ENCODE measurements at regions not wholly inside any gene's neighbourhood (a gene's known extent, or its start where the extent isn't known, plus 50 kb on each side); places are given as distances from the start of the nearest gene placed in this dataset.

DNA sequence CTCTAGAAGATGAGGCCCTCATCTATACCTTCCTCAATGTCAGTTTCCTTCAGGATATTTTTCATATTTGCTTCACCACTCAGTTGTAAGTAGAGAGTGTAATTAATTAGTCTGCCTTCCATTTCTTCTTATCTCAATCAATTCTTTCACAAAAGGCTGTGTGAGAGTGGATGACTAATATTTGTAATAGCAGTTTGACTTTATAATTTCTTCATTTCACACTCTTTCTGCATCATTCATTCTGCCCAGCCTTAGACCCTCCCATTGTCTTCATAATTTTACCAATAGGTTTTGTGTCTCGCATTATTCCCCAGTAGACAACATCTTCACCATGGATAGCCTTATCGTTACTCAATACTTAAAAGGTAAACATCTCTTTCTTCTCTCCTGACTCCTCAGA, 1239.3 kb upstream of the MAP3K7 start:
- TF ChIP-seq, protein P1, sequence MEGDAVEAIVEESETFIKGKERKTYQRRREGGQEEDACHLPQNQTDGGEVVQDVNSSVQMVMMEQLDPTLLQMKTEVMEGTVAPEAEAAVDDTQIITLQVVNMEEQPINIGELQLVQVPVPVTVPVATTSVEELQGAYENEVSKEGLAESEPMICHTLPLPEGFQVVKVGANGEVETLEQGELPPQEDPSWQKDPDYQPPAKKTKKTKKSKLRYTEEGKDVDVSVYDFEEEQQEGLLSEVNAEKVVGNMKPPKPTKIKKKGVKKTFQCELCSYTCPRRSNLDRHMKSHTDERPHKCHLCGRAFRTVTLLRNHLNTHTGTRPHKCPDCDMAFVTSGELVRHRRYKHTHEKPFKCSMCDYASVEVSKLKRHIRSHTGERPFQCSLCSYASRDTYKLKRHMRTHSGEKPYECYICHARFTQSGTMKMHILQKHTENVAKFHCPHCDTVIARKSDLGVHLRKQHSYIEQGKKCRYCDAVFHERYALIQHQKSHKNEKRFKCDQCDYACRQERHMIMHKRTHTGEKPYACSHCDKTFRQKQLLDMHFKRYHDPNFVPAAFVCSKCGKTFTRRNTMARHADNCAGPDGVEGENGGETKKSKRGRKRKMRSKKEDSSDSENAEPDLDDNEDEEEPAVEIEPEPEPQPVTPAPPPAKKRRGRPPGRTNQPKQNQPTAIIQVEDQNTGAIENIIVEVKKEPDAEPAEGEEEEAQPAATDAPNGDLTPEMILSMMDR (IDR thresholded peaks at IDR 0.05; ENCODE audit: low read length) = no peak
- no peak for TF ChIP-seq EZH2 (optimal IDR thresholded peaks at IDR 0.05; ENCODE audit: low read depth, low read length)

All from MM.1S (cell line).